Peyer's patch (tissue), 4 donors: ENCODE measurements at regions not wholly inside any gene's neighbourhood (a gene's known extent, or its start where the extent isn't known, plus 50 kb on each side); places are given as distances from the start of the nearest gene placed in this dataset.

Experiments used
- DNase-seq, 3 donors: peaks; one replicate each; pipeline ENCODE4 v3.0.0-alpha.2; 2017 to 2019
- H3K27ac ChIP-seq, 4 donors: fragments of 200-600 bp; sonication (generic); one replicate each; pipeline ENCODE4 v1.5.1; 2016 to 2019
- H3K27me3 ChIP-seq, 2 donors: fragments of 200-600 bp; sonication (generic); one replicate each; pipeline ENCODE4 v1.5.1; 2019
- H3K36me3 ChIP-seq, 3 donors: fragments of 200-600 bp; sonication (generic); one replicate each; pipeline ENCODE4 v1.5.1; 2016 to 2019
- H3K4me1 ChIP-seq, 4 donors: fragments of 200-600 bp; sonication (generic); one replicate each; pipeline ENCODE4 v1.5.1; 2016 to 2019
- H3K4me3 ChIP-seq, 4 donors: fragments of 200-600 bp; sonication (generic); 1 replicate in 3 of 4; 2 replicates in 1 of 4; pipeline ENCODE4 v1.5.1; 2016 to 2019; ENCODE audit warnings: mild to moderate bottlenecking in 1 of 4
- H3K9me3 ChIP-seq, 4 donors: fragments of 200-600 bp; sonication (generic); one replicate each; pipeline ENCODE4 v1.5.1; 2016 to 2019; ENCODE audit warnings: mild to moderate bottlenecking in 1 of 4
- POLR2A ChIP-seq, 2 donors: fragments of 450-650 bp; IDR thresholded peaks; one replicate each; pipeline ENCODE4 v1.5.1; 2017; ENCODE audit warnings: antibody characterized with exemption in 2 of 2, mild to moderate bottlenecking in 2 of 2, moderate library complexity in 2 of 2
- TF ChIP-seq, protein P1 (sequence below), 6 experiments: fragments of 450-650 bp in 4 of 6; fragments of 200-600 bp in 2 of 6; sonication (generic) in 1 of 6; IDR thresholded peaks; one replicate each; pipeline ENCODE4 v1.5.1; 2017 to 2019; ENCODE audit warnings: antibody characterized with exemption in 6 of 6, mild to moderate bottlenecking in 3 of 6, moderate library complexity in 1 of 6

DNA sequence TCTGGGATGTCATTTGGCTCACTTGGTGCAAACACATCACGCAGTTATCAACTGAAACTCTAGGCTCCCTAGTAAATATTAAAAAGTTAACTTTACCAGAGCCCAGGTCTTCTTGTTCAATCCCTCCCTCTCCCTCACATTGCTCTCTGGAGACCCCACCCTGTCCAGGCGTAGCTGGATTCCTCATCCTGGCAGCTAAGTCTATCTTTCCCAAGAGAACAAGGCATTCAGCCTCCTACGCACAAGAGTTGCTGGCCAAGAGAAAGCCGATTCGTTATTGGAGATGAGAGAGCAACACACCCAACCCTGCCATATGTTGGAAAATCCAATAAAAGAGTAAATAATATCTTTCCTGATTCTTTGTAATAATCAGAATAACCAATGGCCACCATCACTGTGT lies 117.9 kb downstream of the SLC30A10 start:
- Histone ChIP-seq H3K9me3 (no peaks in the 10 kb centered on the region), H3K36me3 (no peaks in the 10 kb centered on the region), H3K27ac (no peak overlapping the region), H3K4me1 (no peaks in the 10 kb centered on the region), H3K4me3 (no peak overlapping the region), H3K27me3 (no peaks in the 10 kb centered on the region)
- TF ChIP-seq, protein P1, sequence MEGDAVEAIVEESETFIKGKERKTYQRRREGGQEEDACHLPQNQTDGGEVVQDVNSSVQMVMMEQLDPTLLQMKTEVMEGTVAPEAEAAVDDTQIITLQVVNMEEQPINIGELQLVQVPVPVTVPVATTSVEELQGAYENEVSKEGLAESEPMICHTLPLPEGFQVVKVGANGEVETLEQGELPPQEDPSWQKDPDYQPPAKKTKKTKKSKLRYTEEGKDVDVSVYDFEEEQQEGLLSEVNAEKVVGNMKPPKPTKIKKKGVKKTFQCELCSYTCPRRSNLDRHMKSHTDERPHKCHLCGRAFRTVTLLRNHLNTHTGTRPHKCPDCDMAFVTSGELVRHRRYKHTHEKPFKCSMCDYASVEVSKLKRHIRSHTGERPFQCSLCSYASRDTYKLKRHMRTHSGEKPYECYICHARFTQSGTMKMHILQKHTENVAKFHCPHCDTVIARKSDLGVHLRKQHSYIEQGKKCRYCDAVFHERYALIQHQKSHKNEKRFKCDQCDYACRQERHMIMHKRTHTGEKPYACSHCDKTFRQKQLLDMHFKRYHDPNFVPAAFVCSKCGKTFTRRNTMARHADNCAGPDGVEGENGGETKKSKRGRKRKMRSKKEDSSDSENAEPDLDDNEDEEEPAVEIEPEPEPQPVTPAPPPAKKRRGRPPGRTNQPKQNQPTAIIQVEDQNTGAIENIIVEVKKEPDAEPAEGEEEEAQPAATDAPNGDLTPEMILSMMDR (IDR thresholded peaks at IDR 0.05): no peak
- no peak for TF ChIP-seq POLR2A (IDR thresholded peaks at IDR 0.05)
- no peak for DNase-seq

DNA sequence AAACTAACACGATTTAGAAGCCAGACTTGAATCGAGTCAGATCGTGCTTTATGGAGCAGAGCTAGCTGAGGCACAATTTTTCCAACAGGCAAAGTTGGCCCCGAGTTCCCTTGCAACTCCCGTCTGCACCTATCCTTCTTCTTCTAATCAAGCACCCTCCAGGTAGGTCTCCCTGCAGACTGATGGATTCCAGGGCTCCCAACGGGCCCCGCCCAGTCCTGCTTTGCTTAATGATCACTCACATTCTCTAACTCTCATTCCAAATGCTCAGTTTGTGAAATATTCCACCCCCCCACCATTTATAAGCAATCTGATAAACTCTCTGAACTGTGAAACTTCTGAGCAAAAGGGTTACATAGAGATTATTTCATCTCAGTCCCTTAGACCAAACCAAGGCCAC lies 119.6 kb downstream of the SLC30A10 start:
- H3K4me1 ChIP-seq: no peaks in the 10 kb centered on the region
- DNase-seq: no peak
- no peaks in the 10 kb centered on the region for H3K27me3 ChIP-seq
- H3K36me3 ChIP-seq: no peaks in the 10 kb centered on the region
- no peak for TF ChIP-seq POLR2A (IDR thresholded peaks at IDR 0.05)
- TF ChIP-seq, protein P1 (IDR thresholded peaks at IDR 0.05): no peak
- H3K4me3 ChIP-seq: no peak overlapping the region
- no peak overlapping the region for H3K27ac ChIP-seq
- no peaks in the 10 kb centered on the region for H3K9me3 ChIP-seq

DNA sequence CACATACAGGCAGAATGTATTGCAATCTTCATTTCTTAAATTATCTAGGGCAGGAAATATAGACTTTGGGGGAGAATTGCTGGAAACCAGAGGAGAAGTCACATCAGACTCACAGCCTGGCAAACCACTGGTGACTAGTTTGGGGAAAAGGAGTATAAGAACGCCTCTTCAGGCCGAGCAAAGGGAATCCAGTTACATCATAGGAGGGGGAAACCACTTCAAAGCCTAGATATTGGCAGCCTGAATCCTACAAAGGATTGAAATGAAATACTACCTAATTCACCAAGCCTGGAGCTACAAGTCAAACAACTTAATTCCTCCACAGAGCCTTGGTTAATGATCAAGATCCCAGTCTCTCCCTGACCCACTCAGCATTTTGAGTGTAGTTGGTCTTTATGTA lies 121.7 kb downstream of the SLC30A10 start:
- TF ChIP-seq, protein P1 (IDR thresholded peaks at IDR 0.05): no peak
- no peak for TF ChIP-seq POLR2A (IDR thresholded peaks at IDR 0.05)
- H3K4me1 ChIP-seq: no peaks in the 10 kb centered on the region
- DNase-seq: no peak
- H3K36me3 ChIP-seq: no peaks in the 10 kb centered on the region
- H3K9me3 ChIP-seq: no peaks in the 10 kb centered on the region
- no peaks in the 10 kb centered on the region for H3K27me3 ChIP-seq
- no peak overlapping the region for H3K27ac ChIP-seq
- H3K4me3 ChIP-seq: no peak overlapping the region

DNA sequence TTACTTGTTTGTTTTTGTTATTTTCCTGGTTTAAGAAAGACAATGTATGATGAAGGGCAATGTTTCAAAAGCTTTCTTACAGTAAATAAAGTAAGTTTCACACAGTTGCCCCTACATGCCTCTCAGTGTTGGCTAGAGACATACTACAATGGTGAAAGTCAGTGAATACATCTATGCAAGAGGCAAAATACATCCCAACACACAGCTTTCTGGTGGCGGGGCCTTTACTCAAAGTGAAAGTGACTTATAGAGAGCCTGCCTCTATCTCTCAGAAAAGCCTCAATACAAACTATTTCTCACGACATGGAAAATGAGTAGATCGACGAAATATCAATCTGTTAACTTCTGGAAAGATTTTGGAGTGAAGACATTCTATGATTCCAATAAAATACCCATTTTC lies 122.3 kb downstream of the SLC30A10 start:
- no peak for DNase-seq
- TF ChIP-seq, protein P1 (IDR thresholded peaks at IDR 0.05): no peak
- TF ChIP-seq POLR2A (IDR thresholded peaks at IDR 0.05): no peak
- H3K36me3 ChIP-seq: no peaks in the 10 kb centered on the region

DNA sequence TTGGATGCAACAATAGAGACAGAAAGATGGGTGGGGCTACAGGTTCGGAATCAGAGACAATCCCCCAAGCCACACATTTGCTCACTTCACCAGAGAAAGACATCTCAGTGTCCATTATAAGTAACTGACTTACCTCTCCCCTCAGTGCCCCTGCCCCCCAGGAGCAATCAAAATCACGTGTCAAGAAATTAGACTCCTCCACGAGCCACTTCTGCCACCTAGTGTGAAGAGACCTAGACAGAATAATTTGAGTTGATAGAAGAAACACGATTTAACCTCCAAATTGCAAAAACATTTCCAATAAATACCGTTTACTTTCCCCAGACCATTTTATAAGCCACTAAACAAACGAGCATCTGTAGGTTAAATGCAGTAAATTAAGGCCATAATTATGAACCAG lies 123.2 kb downstream of the SLC30A10 start:
- Histone ChIP-seq H3K4me1 (no peaks in the 10 kb centered on the region), H3K4me3 (no peak overlapping the region), H3K9me3 (no peaks in the 10 kb centered on the region), H3K27me3 (no peaks in the 10 kb centered on the region), H3K36me3 (no peaks in the 10 kb centered on the region), H3K27ac (no peak overlapping the region)
- no peak for DNase-seq
- TF ChIP-seq POLR2A (IDR thresholded peaks at IDR 0.05): no peak
- TF ChIP-seq, protein P1 (IDR thresholded peaks at IDR 0.05): no peak

More for the DNA sequence above, 122.3 kb downstream of the SLC30A10 start:
- no peak overlapping the region for H3K27ac ChIP-seq
- H3K4me1 ChIP-seq: no peaks in the 10 kb centered on the region
- no peaks in the 10 kb centered on the region for H3K27me3 ChIP-seq
- no peaks in the 10 kb centered on the region for H3K9me3 ChIP-seq
- no peak overlapping the region for H3K4me3 ChIP-seq

DNA sequence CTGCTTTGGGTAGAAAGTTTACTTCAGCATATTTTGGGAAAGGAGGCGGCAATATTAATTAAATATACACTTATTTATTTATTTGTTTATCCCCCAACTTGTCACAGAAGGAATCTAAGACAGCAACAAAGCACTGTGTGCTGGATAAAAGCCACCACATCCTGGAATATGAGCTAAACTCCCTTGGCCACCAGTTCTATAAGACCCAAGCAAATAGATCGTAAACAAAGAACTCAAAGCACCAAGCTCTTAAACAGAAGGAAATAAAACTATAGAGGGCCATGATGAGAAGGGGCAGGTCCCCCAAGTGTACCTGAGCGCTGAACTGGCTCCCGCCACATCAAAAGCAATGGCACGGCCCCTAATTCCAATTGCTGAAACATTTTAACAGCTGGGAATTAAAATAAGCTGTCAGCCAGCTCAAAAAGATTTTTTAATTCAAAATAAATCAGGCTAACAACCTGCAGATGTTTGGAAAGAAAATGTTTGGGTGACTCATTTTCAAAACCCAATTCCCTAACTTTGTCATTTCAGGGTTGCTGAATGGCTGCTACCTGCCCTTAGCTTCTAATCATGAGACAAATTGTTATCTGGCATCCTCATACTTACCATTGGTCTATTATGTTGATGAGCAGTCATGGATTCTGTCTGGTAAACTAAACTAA lies 127.1 kb downstream of the SLC30A10 start:
- H3K9me3 ChIP-seq: no peaks in the 10 kb centered on the region
- H3K27me3 ChIP-seq: no peaks in the 10 kb centered on the region
- H3K36me3 ChIP-seq: no peaks in the 10 kb centered on the region
- no peak overlapping the region for H3K4me3 ChIP-seq
- no peak for TF ChIP-seq POLR2A (IDR thresholded peaks at IDR 0.05)
- TF ChIP-seq, protein P1 (IDR thresholded peaks at IDR 0.05): no peak
- no peak for DNase-seq
- H3K4me1 ChIP-seq: no peaks in the 10 kb centered on the region
- no peak overlapping the region for H3K27ac ChIP-seq
